H9 (cell line): ENCODE measurements at regions not wholly inside any gene's neighbourhood (a gene's known extent, or its start where the extent isn't known, plus 50 kb on each side); places are given as distances from the start of the nearest gene placed in this dataset.

Source experiments
- DNase-seq: peaks from one replicate; pipeline ENCODE4 v3.0.0-alpha.2; 2017
- H2AFZ ChIP-seq: one replicate; pipeline ENCODE4 v1.6.1; 2013; ENCODE audit warnings: mild to moderate bottlenecking, low read length, control low read depth, moderate library complexity
- H2AK5ac ChIP-seq: 2 replicates; pipeline ENCODE4 v1.6.1; 2013; ENCODE audit warnings: low read length, control low read depth, mixed read lengths; ENCODE audit not compliant: insufficient read length
- H2BK120ac ChIP-seq: one replicate; pipeline ENCODE4 v1.6.1; 2013; ENCODE audit warnings: low read depth, mild to moderate bottlenecking, low read length, control low read depth, inconsistent platforms; ENCODE audit not compliant: poor library complexity, severe bottlenecking
- H2BK12ac ChIP-seq: 2 replicates; pipeline ENCODE4 v1.6.1; 2013; ENCODE audit warnings: low read length, control low read depth, mixed read lengths, low read depth; ENCODE audit not compliant: insufficient read length
- H2BK15ac ChIP-seq: 2 replicates; pipeline ENCODE4 v1.6.1; 2013; ENCODE audit warnings: low read depth, low read length, control low read depth
- H2BK20ac ChIP-seq: one replicate; pipeline ENCODE4 v1.6.1; 2013; ENCODE audit warnings: low read depth, mild to moderate bottlenecking, low read length, control low read depth, inconsistent platforms; ENCODE audit not compliant: poor library complexity, severe bottlenecking
- H2BK5ac ChIP-seq: 2 replicates; pipeline ENCODE4 v1.6.1; 2013; ENCODE audit warnings: low read length, control low read depth, mixed read lengths; ENCODE audit not compliant: insufficient read length
- H3K14ac ChIP-seq: 2 replicates; pipeline ENCODE4 v1.6.1; 2013; ENCODE audit warnings: low read length, control low read depth; ENCODE audit not compliant: insufficient read depth
- H3K18ac ChIP-seq: 2 replicates; pipeline ENCODE4 v1.6.1; 2013; ENCODE audit warnings: low read depth, mild to moderate bottlenecking, mixed read lengths, low read length, control low read depth; ENCODE audit not compliant: insufficient read length
- H3K23ac ChIP-seq: 2 replicates; pipeline ENCODE4 v1.6.1; 2013; ENCODE audit warnings: low read length, control low read depth, mixed read lengths, low read depth; ENCODE audit not compliant: insufficient read length
- H3K23me2 ChIP-seq: 2 replicates; pipeline ENCODE4 v1.6.1; 2013; ENCODE audit warnings: low read depth, mild to moderate bottlenecking, mixed read lengths, low read length, control low read depth; ENCODE audit not compliant: insufficient read length, poor library complexity, severe bottlenecking
- H3K27ac ChIP-seq: 2 replicates; pipeline ENCODE4 v1.5.1; 2013; ENCODE audit warnings: low read length, control low read depth, mixed read lengths, low read depth; ENCODE audit not compliant: insufficient read length
- H3K27me3 ChIP-seq: 2 replicates; pipeline ENCODE4 v1.6.1; 2013; ENCODE audit warnings: low read length, control low read depth, inconsistent platforms; ENCODE audit not compliant: insufficient read depth
- H3K4ac ChIP-seq: 2 replicates; pipeline ENCODE4 v1.6.1; 2013; ENCODE audit warnings: low read depth, mild to moderate bottlenecking, control low read depth, inconsistent platforms, low read length, moderate library complexity
- H3K4me1 ChIP-seq: 2 replicates; pipeline ENCODE4 v1.6.1; 2013; ENCODE audit warnings: low read length, control low read depth, inconsistent platforms; ENCODE audit not compliant: insufficient read depth
- H3K4me2 ChIP-seq: 2 replicates; pipeline ENCODE4 v1.6.1; 2013; ENCODE audit warnings: low read length, control low read depth, mixed read lengths; ENCODE audit not compliant: insufficient read length, insufficient read depth
- H3K56ac ChIP-seq: 2 replicates; pipeline ENCODE4 v1.6.1; 2013; ENCODE audit warnings: low read depth, mild to moderate bottlenecking, mixed read lengths, low read length, control low read depth; ENCODE audit not compliant: insufficient read length
- H3K79me1 ChIP-seq: 2 replicates; pipeline ENCODE4 v1.6.1; 2013; ENCODE audit warnings: low read depth, mild to moderate bottlenecking, moderate library complexity, low read length, control low read depth, inconsistent platforms; ENCODE audit not compliant: insufficient read depth, poor library complexity, severe bottlenecking
- H3K79me2 ChIP-seq: 2 replicates; pipeline ENCODE4 v1.6.1; 2013; ENCODE audit warnings: low read length, control low read depth, inconsistent platforms; ENCODE audit not compliant: insufficient read depth
- H3K9ac ChIP-seq: 2 replicates; pipeline ENCODE4 v1.6.1; 2013; ENCODE audit warnings: low read length, control low read depth, mixed read lengths; ENCODE audit not compliant: insufficient read length; ENCODE audit errors: extremely low read depth
- H3K9me3 ChIP-seq: one replicate; pipeline ENCODE4 v1.6.1; 2013; ENCODE audit warnings: low read depth, low read length, inconsistent platforms; ENCODE audit not compliant: control insufficient read depth
- H3T11ph ChIP-seq: one replicate; pipeline ENCODE4 v1.6.1; 2013; ENCODE audit warnings: mild to moderate bottlenecking, low read length, control low read depth, inconsistent platforms
- H4K20me1 ChIP-seq: one replicate; pipeline ENCODE4 v1.6.1; 2013; ENCODE audit not compliant: control insufficient read depth, insufficient read length, insufficient read depth
- H4K5ac ChIP-seq: 2 replicates; pipeline ENCODE4 v1.6.1; 2013; ENCODE audit warnings: low read depth, mild to moderate bottlenecking, mixed read lengths, low read length, control low read depth; ENCODE audit not compliant: insufficient read length
- H4K8ac ChIP-seq: replicated peaks from 2 replicates; pipeline ENCODE4 v1.6.1; 2013; ENCODE audit warnings: low read length, control low read depth, mixed read lengths, low read depth; ENCODE audit not compliant: insufficient read length
- H4K91ac ChIP-seq: 2 replicates; pipeline ENCODE4 v1.6.1; 2013; ENCODE audit warnings: low read depth, mild to moderate bottlenecking, moderate library complexity, mixed read lengths, low read length, control low read depth; ENCODE audit not compliant: insufficient read length
- H3K27ac Mint-ChIP-seq, 3 experiments: 2 replicates in 2 of 3; 3 replicates in 1 of 3; pipeline ENCODE4 v1.8.0; 2020 to 2021; ENCODE audit warnings: mixed read lengths in 3 of 3, mild to moderate bottlenecking in 1 of 3, moderate library complexity in 1 of 3
- H3K27me3 Mint-ChIP-seq: 2 replicates; pipeline ENCODE4 v1.8.0; 2021; ENCODE audit warnings: low read depth, mild to moderate bottlenecking, moderate library complexity, mixed read lengths
- H3K36me3 Mint-ChIP-seq, 3 experiments: 2 replicates in 2 of 3; 3 replicates in 1 of 3; pipeline ENCODE4 v1.8.0; 2020 to 2021; ENCODE audit warnings: low read depth in 3 of 3, mixed read lengths in 3 of 3; ENCODE audit not compliant: insufficient read depth in 1 of 3
- H3K4me1 Mint-ChIP-seq, 2 experiments: 2 replicates each; pipeline ENCODE4 v1.8.0; 2020; ENCODE audit warnings: mixed read lengths in 2 of 2
- H3K4me3 Mint-ChIP-seq, 2 experiments: 2 replicates in 1 of 2; 3 replicates in 1 of 2; pipeline ENCODE4 v1.8.0; 2020 to 2021; ENCODE audit warnings: mild to moderate bottlenecking in 2 of 2, mixed read lengths in 2 of 2, moderate library complexity in 1 of 2
- H3K9me3 Mint-ChIP-seq, 2 experiments: 2 replicates in 1 of 2; 3 replicates in 1 of 2; pipeline ENCODE4 v1.8.0; 2020; ENCODE audit warnings: mild to moderate bottlenecking in 2 of 2, mixed read lengths in 2 of 2, moderate library complexity in 1 of 2
- TF ChIP-seq, protein P1 (sequence below): fragments of 200-600 bp; sonication (generic); conservative IDR thresholded peaks from 3 replicates; pipeline ENCODE4 v1.8.0; 2021; ENCODE audit warnings: antibody characterized with exemption, mild to moderate bottlenecking

DNA sequence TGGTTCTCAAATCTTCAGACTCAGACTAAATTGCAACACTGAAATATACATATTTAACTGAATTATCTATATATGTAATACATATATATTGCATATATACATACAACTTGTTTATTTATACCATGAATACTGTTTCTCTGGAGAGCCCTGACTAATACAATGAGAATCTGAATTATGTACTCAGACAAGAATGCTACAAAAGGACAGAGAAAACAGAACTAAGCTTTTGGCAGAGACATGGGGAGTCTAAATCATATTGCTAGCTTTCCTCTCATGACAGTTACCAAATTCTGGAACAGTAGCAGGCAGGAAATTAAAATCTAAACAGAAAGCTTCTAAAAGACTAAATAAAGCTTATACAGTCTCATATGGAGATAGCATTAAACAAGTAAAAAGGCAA is 142.4 kb upstream of the KCNMB2 start:
- Histone ChIP-seq H3K9ac (no peak overlapping the region), H2BK15ac (no peak overlapping the region), H3T11ph (no peak overlapping the region), H2BK120ac (no peak overlapping the region), H3K79me2 (no peaks in the 10 kb centered on the region), H3K27me3 (no peaks in the 10 kb centered on the region), H4K20me1 (no peaks in the 10 kb centered on the region), H4K5ac (no peak overlapping the region), H2AK5ac (no peak overlapping the region), H3K14ac (no peak overlapping the region), H2BK5ac (no peak overlapping the region), H3K79me1 (no peaks in the 10 kb centered on the region), H2BK12ac (no peak overlapping the region), H3K18ac (no peak overlapping the region), H2AFZ (no peak overlapping the region), H3K4ac (no peak overlapping the region), H3K27ac (no peak overlapping the region), H3K23me2 (no peaks in the 10 kb centered on the region), H3K4me2 (no peak overlapping the region), H2BK20ac (no peak overlapping the region), H3K23ac (no peak overlapping the region), H3K4me1 (peaks cover 2% of the 10 kb centered on the region; the same call in 1 of the 2 replicates), H3K56ac (no peak overlapping the region), H3K9me3 (no peaks in the 10 kb centered on the region), H4K91ac (no peak overlapping the region), H4K8ac (no peak overlapping the region)
- TF ChIP-seq, protein P1, sequence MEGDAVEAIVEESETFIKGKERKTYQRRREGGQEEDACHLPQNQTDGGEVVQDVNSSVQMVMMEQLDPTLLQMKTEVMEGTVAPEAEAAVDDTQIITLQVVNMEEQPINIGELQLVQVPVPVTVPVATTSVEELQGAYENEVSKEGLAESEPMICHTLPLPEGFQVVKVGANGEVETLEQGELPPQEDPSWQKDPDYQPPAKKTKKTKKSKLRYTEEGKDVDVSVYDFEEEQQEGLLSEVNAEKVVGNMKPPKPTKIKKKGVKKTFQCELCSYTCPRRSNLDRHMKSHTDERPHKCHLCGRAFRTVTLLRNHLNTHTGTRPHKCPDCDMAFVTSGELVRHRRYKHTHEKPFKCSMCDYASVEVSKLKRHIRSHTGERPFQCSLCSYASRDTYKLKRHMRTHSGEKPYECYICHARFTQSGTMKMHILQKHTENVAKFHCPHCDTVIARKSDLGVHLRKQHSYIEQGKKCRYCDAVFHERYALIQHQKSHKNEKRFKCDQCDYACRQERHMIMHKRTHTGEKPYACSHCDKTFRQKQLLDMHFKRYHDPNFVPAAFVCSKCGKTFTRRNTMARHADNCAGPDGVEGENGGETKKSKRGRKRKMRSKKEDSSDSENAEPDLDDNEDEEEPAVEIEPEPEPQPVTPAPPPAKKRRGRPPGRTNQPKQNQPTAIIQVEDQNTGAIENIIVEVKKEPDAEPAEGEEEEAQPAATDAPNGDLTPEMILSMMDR, result no peak
- H3K9me3 Mint-ChIP-seq, result no peaks in the 10 kb centered on the region
- no peaks in the 10 kb centered on the region for H3K27me3 Mint-ChIP-seq
- no peak overlapping the region for H3K27ac Mint-ChIP-seq
- H3K4me3 Mint-ChIP-seq, result no peak overlapping the region
- no peak for DNase-seq
- H3K4me1 Mint-ChIP-seq, result peaks cover 3 to 6% of the 10 kb centered on the region in 2 experiments
- no peaks in the 10 kb centered on the region for H3K36me3 Mint-ChIP-seq
